ENCODE measurements at regions not wholly inside any gene's neighbourhood (a gene's known extent, or its start where the extent isn't known, plus 50 kb on each side); places are given as distances from the start of the nearest gene placed in this dataset.
"Not testable (repeated sequence)": the region's sequence is repeated elsewhere in the genome, so short reads cannot be mapped to it uniquely, and the experiment has no call there.

- no peak for DNase-seq (ENCODE audit: low spot score)
These were observed 106.5 kb upstream of the IZUMO3 start for GRCh38 chr9:24652181-24652580.

GRCh38 chr9:24628809-24629208 lies 83.1 kb upstream of the IZUMO3 start:
- DNase-seq (ENCODE audit: low spot score) = not testable (repeated sequence)

- DNase-seq (ENCODE audit: low spot score) = no peak
These were observed 79.4 kb upstream of the IZUMO3 start for GRCh38 chr9:24625097-24625496.

- DNase-seq (ENCODE audit: low spot score) = no peak
These were observed 78.8 kb upstream of the IZUMO3 start for GRCh38 chr9:24624481-24624880.

- no peak for DNase-seq (ENCODE audit: low spot score)
These were observed 75.0 kb upstream of the IZUMO3 start for GRCh38 chr9:24620741-24621140.

- DNase-seq (ENCODE audit: low spot score) = no peak
These were observed 71.2 kb upstream of the IZUMO3 start for GRCh38 chr9:24616863-24617262.

- no peak for DNase-seq (ENCODE audit: low spot score)
These were observed 68.4 kb upstream of the IZUMO3 start for GRCh38 chr9:24614070-24614469.

GRCh38 chr9:24608599-24608998 lies 62.9 kb upstream of the IZUMO3 start:
- no peak for DNase-seq (ENCODE audit: low spot score)

GRCh38 chr9:24602693-24603352 lies 57.1 kb upstream of the IZUMO3 start:
- DNase-seq (ENCODE audit: low spot score) = no peak

Data from left forelimb (tissue), 1 donor.